ENCODE measurements at regions not wholly inside any gene's neighbourhood (a gene's known extent, or its start where the extent isn't known, plus 50 kb on each side); places are given as distances from the start of the nearest gene placed in this dataset.

DNA sequence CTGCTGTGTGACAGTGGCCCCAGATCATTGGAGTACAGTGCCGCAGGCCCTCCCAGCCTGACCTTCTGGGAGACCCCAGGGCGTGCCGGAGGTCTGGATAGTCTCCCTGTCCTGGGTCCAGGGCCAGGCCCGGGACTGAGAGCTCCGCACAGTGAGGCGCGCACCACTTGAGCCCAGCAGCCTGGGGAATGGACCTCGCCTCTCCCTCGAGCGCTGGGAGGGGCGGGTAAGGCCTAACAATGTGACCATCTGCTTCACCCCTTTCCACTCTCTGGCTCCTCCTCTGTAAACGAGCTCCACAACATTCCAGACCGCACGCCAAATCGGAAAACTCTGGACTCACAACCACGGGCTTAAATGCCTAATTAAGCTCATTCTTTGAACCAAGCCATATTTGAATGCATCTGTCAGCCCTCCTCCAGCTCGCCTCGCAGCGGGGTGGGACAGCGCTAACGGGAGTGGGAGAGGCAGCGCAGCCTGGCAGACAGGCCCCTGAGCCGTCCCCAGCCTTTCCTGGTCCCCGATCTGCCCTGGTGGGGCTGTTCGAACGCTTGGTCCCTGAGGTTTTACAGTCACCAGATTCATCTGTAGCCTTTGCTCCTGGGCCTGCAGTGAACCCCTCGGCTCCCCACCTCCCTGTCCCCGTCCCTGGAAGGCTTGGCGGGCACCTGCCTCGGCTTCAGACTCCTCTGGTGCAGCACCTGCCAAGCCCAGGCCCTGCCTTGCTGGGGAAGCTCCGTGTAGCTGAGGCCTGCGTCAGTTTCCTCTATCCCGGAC is 120.7 kb upstream of the VSTM2B start:
- TF ChIP-seq, protein P1, sequence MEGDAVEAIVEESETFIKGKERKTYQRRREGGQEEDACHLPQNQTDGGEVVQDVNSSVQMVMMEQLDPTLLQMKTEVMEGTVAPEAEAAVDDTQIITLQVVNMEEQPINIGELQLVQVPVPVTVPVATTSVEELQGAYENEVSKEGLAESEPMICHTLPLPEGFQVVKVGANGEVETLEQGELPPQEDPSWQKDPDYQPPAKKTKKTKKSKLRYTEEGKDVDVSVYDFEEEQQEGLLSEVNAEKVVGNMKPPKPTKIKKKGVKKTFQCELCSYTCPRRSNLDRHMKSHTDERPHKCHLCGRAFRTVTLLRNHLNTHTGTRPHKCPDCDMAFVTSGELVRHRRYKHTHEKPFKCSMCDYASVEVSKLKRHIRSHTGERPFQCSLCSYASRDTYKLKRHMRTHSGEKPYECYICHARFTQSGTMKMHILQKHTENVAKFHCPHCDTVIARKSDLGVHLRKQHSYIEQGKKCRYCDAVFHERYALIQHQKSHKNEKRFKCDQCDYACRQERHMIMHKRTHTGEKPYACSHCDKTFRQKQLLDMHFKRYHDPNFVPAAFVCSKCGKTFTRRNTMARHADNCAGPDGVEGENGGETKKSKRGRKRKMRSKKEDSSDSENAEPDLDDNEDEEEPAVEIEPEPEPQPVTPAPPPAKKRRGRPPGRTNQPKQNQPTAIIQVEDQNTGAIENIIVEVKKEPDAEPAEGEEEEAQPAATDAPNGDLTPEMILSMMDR (IDR thresholded peaks at IDR 0.05 in 4 of 5, conservative IDR thresholded peaks at IDR 0.05 in 1 of 5): no peak
- no peak for TF ChIP-seq POLR2A (IDR thresholded peaks at IDR 0.05)

All from gastrocnemius medialis (tissue), 4 donors.